NCI-H187 (cell line): ENCODE measurements at regions not wholly inside any gene's neighbourhood (a gene's known extent, or its start where the extent isn't known, plus 50 kb on each side); places are given as distances from the start of the nearest gene placed in this dataset.

ENCODE experiments used
- DNase-seq, 2 experiments: peaks; one replicate each; lab custom pipeline; 2025; lab: John Stamatoyannopoulos, UW

GRCh38 chr11:28400331-28401100 is 292.3 kb downstream of the METTL15 start:
- no peak for DNase-seq

GRCh38 chr11:28393348-28393747 is 285.2 kb downstream of the METTL15 start:
- DNase-seq = no peak

GRCh38 chr11:28384418-28384817 is 276.2 kb downstream of the METTL15 start:
- DNase-seq = no peak

GRCh38 chr11:28383456-28383855 is 275.3 kb downstream of the METTL15 start:
- no peak for DNase-seq
